HepG2 (cell line): ENCODE measurements at regions not wholly inside any gene's neighbourhood (a gene's known extent, or its start where the extent isn't known, plus 50 kb on each side); places are given as distances from the start of the nearest gene placed in this dataset.

Experiments
- ATAC-seq: fragments of 200-7000 bp; cut with Tn5 transposase; 3 replicates; pipeline ENCODE4 v1.9.1; 2020; ENCODE audit warnings: mild to moderate bottlenecking, moderate library complexity
- BruUV-seq: library from RNA; stranded (reverse); fragments of 400-500 nt; replicated peaks from 2 replicates; lab custom pipeline; 2021; lab: Mats Ljungman, UMichigan
- CTCF ChIA-PET: fragments of 300-600 bp; formaldehyde crosslinking; extraction: SDS; loops from one replicate; lab custom pipeline; 2021; ENCODE audit warnings: low total read pairs, inconsistent platforms, low intra/inter-chr PET ratio; lab: Yijun Ruan, JAX
- POLR2A ChIA-PET: fragments of 350-600 bp; sonication (Branson Sonifier 250); formaldehyde crosslinking; loops from one replicate; lab custom pipeline; 2020; ENCODE audit warnings: antibody characterized with exemption, inconsistent platforms; lab: Yijun Ruan, JAX
- DNase-seq: peaks from one replicate; pipeline ENCODE4 v3.0.0-alpha.2; 2015; ENCODE audit warnings: low spot score
- FAIRE-seq: peaks from 3 replicates; lab custom pipeline; 2011; peaks lifted over from hg19 to GRCh38; lab: Jason Lieb, UNC
- H2AFZ ChIP-seq: one replicate; pipeline ENCODE4 v1.6.1; 2011; ENCODE audit warnings: low read length, inconsistent platforms
- H3K27ac ChIP-seq: fragments of 300-600 bp; 3 replicates; pipeline ENCODE4 v1.8.0; 2011; ENCODE audit warnings: mixed run types, mild to moderate bottlenecking, mixed read lengths, low read length, inconsistent platforms; ENCODE audit not compliant: insufficient read depth; ENCODE audit errors: extremely low read length
- H3K27me3 ChIP-seq, 2 experiments: fragments of 200-600 bp in 1 of 2; 2 replicates in 1 of 2; 3 replicates in 1 of 2; pipeline versions ENCODE4 v1.6.0 to v1.8.0; 2011; ENCODE audit warnings: low read length in 2 of 2, mild to moderate bottlenecking in 2 of 2, moderate library complexity in 2 of 2, inconsistent platforms in 1 of 2; ENCODE audit not compliant: insufficient read depth in 2 of 2, control insufficient read depth in 1 of 2
- H3K36me3 ChIP-seq, 2 experiments: fragments of 200-600 bp in 1 of 2; replicated peaks in 1 of 2; 2 replicates in 1 of 2; 3 replicates in 1 of 2; pipeline versions ENCODE4 v1.5.1 to v1.8.0; 2011; ENCODE audit warnings: low read length in 2 of 2, inconsistent platforms in 1 of 2; ENCODE audit not compliant: insufficient read depth in 2 of 2, control insufficient read depth in 1 of 2
- H3K4me1 ChIP-seq: 2 replicates; pipeline ENCODE4 v1.5.1; 2012; ENCODE audit warnings: low read length, inconsistent platforms; ENCODE audit not compliant: insufficient read depth
- H3K4me2 ChIP-seq: 2 replicates; pipeline ENCODE4 v1.6.0; 2011; ENCODE audit warnings: low read depth, low read length, inconsistent platforms
- H3K4me3 ChIP-seq, 3 experiments: fragments of 200-600 bp in 1 of 3; sonication (generic), shearing (Covaris generic) in 1 of 3; replicated peaks in 1 of 3; 2 replicates each; pipeline ENCODE4 v1.5.1; 2011 to 2016; ENCODE audit warnings: low read length in 3 of 3, inconsistent platforms in 2 of 3, low read depth in 2 of 3, mild to moderate bottlenecking in 2 of 3, control low read depth in 1 of 3, mixed read lengths in 1 of 3; ENCODE audit not compliant: insufficient read depth in 1 of 3
- H3K79me2 ChIP-seq: one replicate; pipeline ENCODE4 v1.6.1; 2011; ENCODE audit warnings: low read length, inconsistent platforms; ENCODE audit not compliant: insufficient read depth
- H3K9ac ChIP-seq: 2 replicates; pipeline ENCODE4 v1.6.0; 2011; ENCODE audit warnings: mild to moderate bottlenecking, low read depth, low read length, inconsistent platforms; ENCODE audit not compliant: insufficient read depth
- H3K9me3 ChIP-seq: 2 replicates; pipeline ENCODE4 v1.5.1; 2012; ENCODE audit warnings: mild to moderate bottlenecking, low read length
- H4K20me1 ChIP-seq: 2 replicates; pipeline ENCODE4 v1.6.0; 2011; ENCODE audit warnings: inconsistent platforms, mild to moderate bottlenecking, low read length, moderate library complexity; ENCODE audit not compliant: insufficient read depth
- CAMTA2 ChIP-seq: sonication (generic); formaldehyde crosslinking; IDR thresholded peaks from 2 replicates; pipeline ENCODE4 v1.4.0; 2020; ENCODE audit warnings: mild to moderate bottlenecking, missing genetic modification reagents, borderline replicate concordance
- DMAP1 ChIP-seq: IDR thresholded peaks from 2 replicates; pipeline ENCODE4 v1.6.1; 2016
- NFKB2 ChIP-seq: sonication (generic); formaldehyde crosslinking; IDR thresholded peaks from 2 replicates; pipeline ENCODE4 v1.4.0; 2020; ENCODE audit warnings: missing genetic modification reagents, borderline replicate concordance
- NFKBIZ ChIP-seq: IDR thresholded peaks from 2 replicates; pipeline ENCODE4 v1.6.1; 2018; ENCODE audit warnings: missing genetic modification reagents, missing compliant biosample characterization
- POLR2AphosphoS5 ChIP-seq: IDR thresholded peaks from 2 replicates; pipeline ENCODE4 v1.6.1; 2012; ENCODE audit warnings: low read depth, low read length
- PRPF4 ChIP-seq: fragments of 200-400 bp; formaldehyde crosslinking; IDR thresholded peaks from 2 replicates; pipeline ENCODE4 v1.6.1; 2016; ENCODE audit warnings: low read length, low read depth; ENCODE audit not compliant: poor library complexity, severe bottlenecking
- SIN3A ChIP-seq: IDR thresholded peaks from 2 replicates; pipeline ENCODE4 v1.6.1; 2011; ENCODE audit warnings: low read depth, mild to moderate bottlenecking, control low read depth, low read length, borderline replicate concordance
- TBX2 ChIP-seq: sonication (generic); formaldehyde crosslinking; IDR thresholded peaks from 2 replicates; pipeline ENCODE4 v1.5.0; 2020; ENCODE audit warnings: missing genetic modification reagents, mild to moderate bottlenecking, borderline replicate concordance
- ZNF256 ChIP-seq: sonication (generic); formaldehyde crosslinking; conservative IDR thresholded peaks from 2 replicates; pipeline ENCODE4 v1.4.0; 2020; ENCODE audit warnings: missing genetic modification reagents
- ZNF430 ChIP-seq: sonication (generic); formaldehyde crosslinking; IDR thresholded peaks from 2 replicates; pipeline ENCODE4 v1.9.0; 2021; ENCODE audit warnings: mild to moderate bottlenecking, missing genetic modification reagents
- ZNF468 ChIP-seq: sonication (generic); formaldehyde crosslinking; IDR thresholded peaks from 2 replicates; pipeline ENCODE4 v1.8.0; 2022; ENCODE audit warnings: mild to moderate bottlenecking, moderate library complexity, missing genetic modification reagents
- ZNF543 ChIP-seq: sonication (generic); formaldehyde crosslinking; IDR thresholded peaks from 2 replicates; pipeline ENCODE4 v1.4.0; 2020; ENCODE audit warnings: mild to moderate bottlenecking, missing genetic modification reagents
- ZNF570 ChIP-seq: sonication (generic); formaldehyde crosslinking; IDR thresholded peaks from 2 replicates; pipeline ENCODE4 v1.4.0; 2020; ENCODE audit warnings: mild to moderate bottlenecking, missing genetic modification reagents, borderline replicate concordance
- WGBS: methylation state at CpG from one replicate; pipeline ENCODE4 v1.1.6; 2017; ENCODE audit warnings: low lambda C conversion rate; 5-methylcytosine and 5-hydroxymethylcytosine counted together
- in situ Hi-C: cut with HindIII; loops from 2 replicates; pipeline ENCODE4 v1.10.0; 2017; ENCODE audit warnings: low pct_unique_long_range_greater_than_20kb; ENCODE audit not compliant: extremely low pct_ligation_motif_present
- intact Hi-C: fragments of 100-400 bp; cut with micrococcal nuclease; formaldehyde crosslinking; loops from one replicate; pipeline ENCODE4 v1.10.0; 2022; ENCODE audit not compliant: unreplicated experiment

DNA sequence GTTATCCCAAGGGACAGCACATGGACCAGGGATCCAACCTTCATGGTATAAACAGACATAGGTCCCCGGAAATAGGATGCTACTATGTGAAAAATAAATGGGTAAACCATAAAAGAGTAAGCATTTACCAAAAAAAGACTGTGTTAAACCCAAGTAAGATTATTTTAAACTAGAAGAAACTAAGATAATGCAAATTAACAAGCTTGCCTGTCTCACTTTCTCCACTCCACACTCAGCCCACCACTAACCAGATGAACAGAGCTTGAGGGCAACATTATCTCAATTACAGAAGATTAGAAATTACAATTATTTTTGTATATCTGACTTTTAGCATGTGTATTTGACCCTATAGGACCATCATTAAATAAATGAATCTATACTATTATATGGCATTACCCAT is 117.2 kb upstream of the CAV2 start:
- Histone ChIP-seq H3K27me3 (no peaks in the 10 kb centered on the region), H3K4me3 (no peak overlapping the region), H4K20me1 (no peaks in the 10 kb centered on the region), H3K79me2 (no peaks in the 10 kb centered on the region), H3K4me2 (no peak overlapping the region), H2AFZ (no peak overlapping the region), H3K4me1 (no peaks in the 10 kb centered on the region), H3K9ac (no peak overlapping the region), H3K36me3 (no peaks in the 10 kb centered on the region), H3K27ac (no peak overlapping the region), H3K9me3 (no peaks in the 10 kb centered on the region)
- no TSS peak for BruUV-seq
- no peak for DNase-seq
- CTCF ChIA-PET: no interaction called here
- POLR2A ChIA-PET: no interaction called here
- no peak for ATAC-seq
- intact Hi-C loops: no loop called here
- 0% methylated on average over 1 of the region's 1 CpG for WGBS
- TF ChIP-seq ZNF570 (CRISPR knock-in tag): no peak
- TF ChIP-seq ZNF430 (CRISPR knock-in tag): no peak
- TF ChIP-seq CAMTA2: no peak
- TF ChIP-seq PRPF4: no peak
- no peak for TF ChIP-seq ZNF543 (CRISPR knock-in tag)
- no peak for FAIRE-seq
- in situ Hi-C loops: no loop called here

DNA sequence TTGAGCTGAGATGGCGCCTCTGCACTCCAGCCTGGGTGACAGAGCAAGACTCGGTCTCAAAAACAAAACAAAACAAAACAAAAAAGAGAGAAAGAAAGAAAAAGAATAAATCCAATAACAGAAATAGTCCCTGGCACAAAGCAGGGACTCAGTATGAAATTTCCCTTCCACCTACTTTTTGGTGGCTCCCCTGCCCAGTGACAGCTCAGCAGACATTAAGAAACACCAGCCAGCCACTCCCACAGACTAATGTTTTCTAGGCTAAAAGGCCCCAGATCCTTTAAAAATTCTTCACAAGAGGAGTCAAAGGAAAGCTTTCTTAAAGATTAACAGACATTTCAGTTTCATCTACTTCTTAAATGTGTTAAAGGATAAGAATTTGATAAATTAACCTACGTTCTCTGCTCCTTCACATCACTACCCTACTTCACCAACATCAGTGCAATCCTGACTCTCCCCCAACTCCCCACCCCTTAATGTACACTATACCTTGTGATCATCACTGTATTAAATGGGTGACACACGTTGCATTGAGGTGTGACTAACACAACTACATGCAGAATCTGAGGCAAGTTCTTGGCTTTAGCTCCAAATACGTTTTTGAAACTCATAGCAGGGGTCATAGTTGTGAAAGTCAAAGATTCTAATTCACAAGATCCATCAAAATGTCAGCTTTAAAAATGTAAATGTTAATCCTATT is 114.5 kb upstream of the CAV2 start:
- Histone ChIP-seq H3K27me3 (no peaks in the 10 kb centered on the region), H3K4me1 (no peaks in the 10 kb centered on the region), H4K20me1 (no peaks in the 10 kb centered on the region), H3K27ac (no peak overlapping the region), H3K9me3 (no peaks in the 10 kb centered on the region), H3K4me3 (no peak overlapping the region), H3K4me2 (no peak overlapping the region), H3K79me2 (no peaks in the 10 kb centered on the region), H3K36me3 (no peaks in the 10 kb centered on the region), H2AFZ (no peak overlapping the region), H3K9ac (no peak overlapping the region)
- TF ChIP-seq NFKB2 (CRISPR knock-in tag) (no peak), NFKBIZ (CRISPR knock-in tag) (no peak), SIN3A (no peak), DMAP1 (CRISPR knock-in tag) (no peak), ZNF256 (CRISPR knock-in tag) (no peak), ZNF468 (CRISPR knock-in tag) (no peak), POLR2AphosphoS5 (no peak), TBX2 (CRISPR knock-in tag) (no peak)
- no TSS peak for BruUV-seq
- POLR2A ChIA-PET: no interaction called here
- in situ Hi-C loops: no loop called here
- DNase-seq (no peak), ATAC-seq (no peak), FAIRE-seq (no peak)
- intact Hi-C loops: no loop called here
- WGBS: 1% methylated on average over 5 of the region's 5 CpGs
- CTCF ChIA-PET: no interaction called here
